ENCODE measurements at regions not wholly inside any gene's neighbourhood (a gene's known extent, or its start where the extent isn't known, plus 50 kb on each side); places are given as distances from the start of the nearest gene placed in this dataset.
A peak's percentile ranks its signal among the peaks of the same experiment; 100 is the strongest.
"Not testable (repeated sequence)": the region's sequence is repeated elsewhere in the genome, so short reads cannot be mapped to it uniquely, and the experiment has no call there.

GRCh38 chr2:175317751-175318150 lies 136.2 kb upstream of the ATP5MC3 start:
- peak; percentile 9 to 16 for DNase-seq

GRCh38 chr2:175312137-175312536 lies 130.6 kb upstream of the ATP5MC3 start:
- DNase-seq = no peak

- no peak for DNase-seq
These were observed 129.4 kb upstream of the ATP5MC3 start for GRCh38 chr2:175310813-175311504.

- peak; percentile 68 to 82 for DNase-seq
These were observed 128.3 kb upstream of the ATP5MC3 start for GRCh38 chr2:175309799-175310198.

GRCh38 chr2:175308005-175308404 lies 126.5 kb upstream of the ATP5MC3 start:
- no peak for DNase-seq

GRCh38 chr2:175304541-175304940 lies 123.0 kb upstream of the ATP5MC3 start:
- no peak for DNase-seq

- DNase-seq = no peak
These were observed 112.3 kb upstream of the ATP5MC3 start for GRCh38 chr2:175293776-175294175.

GRCh38 chr2:175293195-175293594 lies 111.7 kb upstream of the ATP5MC3 start:
- no peak for DNase-seq

GRCh38 chr2:175282886-175283285 lies 101.4 kb upstream of the ATP5MC3 start:
- no peak for DNase-seq

- DNase-seq = peak; percentile 81 to 85
These were observed 100.8 kb upstream of the ATP5MC3 start for GRCh38 chr2:175282300-175282699.

GRCh38 chr2:175277772-175278171 lies 96.3 kb upstream of the ATP5MC3 start:
- DNase-seq = no peak

- DNase-seq = no peak
These were observed 94.0 kb upstream of the ATP5MC3 start for GRCh38 chr2:175275539-175275938.

GRCh38 chr2:175259164-175259563 lies 77.7 kb upstream of the ATP5MC3 start:
- no peak for DNase-seq

GRCh38 chr2:175256806-175257585 lies 75.5 kb upstream of the ATP5MC3 start:
- DNase-seq = no peak

- not testable (repeated sequence) for DNase-seq
These were observed 74.9 kb upstream of the ATP5MC3 start for GRCh38 chr2:175256391-175256790.

- DNase-seq = no peak
These were observed 72.4 kb upstream of the ATP5MC3 start for GRCh38 chr2:175253871-175254270.

GRCh38 chr2:175251425-175252041 lies 70.0 kb upstream of the ATP5MC3 start:
- DNase-seq = peak; percentile 68 to 89

GRCh38 chr2:175247159-175247558 lies 65.6 kb upstream of the ATP5MC3 start:
- no peak for DNase-seq

GRCh38 chr2:175244697-175245096 lies 63.2 kb upstream of the ATP5MC3 start:
- DNase-seq = no peak

GRCh38 chr2:175241691-175242090 lies 60.2 kb upstream of the ATP5MC3 start:
- DNase-seq = no peak

GRCh38 chr2:175240033-175240432 lies 58.5 kb upstream of the ATP5MC3 start:
- DNase-seq = not testable (repeated sequence)

- no peak for DNase-seq
These were observed 55.4 kb upstream of the ATP5MC3 start for GRCh38 chr2:175236930-175237329.

GRCh38 chr2:175234650-175235049 lies 53.1 kb upstream of the ATP5MC3 start:
- no peak for DNase-seq

- no peak for DNase-seq
These were observed 52.6 kb upstream of the ATP5MC3 start for GRCh38 chr2:175234153-175234552.
